Brain microvascular endothelial cell (primary cell): ENCODE measurements at regions not wholly inside any gene's neighbourhood (a gene's known extent, or its start where the extent isn't known, plus 50 kb on each side); places are given as distances from the start of the nearest gene placed in this dataset.

ENCODE experiments used
- DNase-seq: peaks from one replicate; pipeline ENCODE4 v3.0.0-alpha.2; 2020
- H3K27ac ChIP-seq: fragments of 250-450 bp; sonication (Bioruptor Pico); 2 replicates; pipeline ENCODE4 v1.5.1; 2020; ENCODE audit warnings: mild to moderate bottlenecking, moderate library complexity
- H3K27me3 ChIP-seq: fragments of 250-450 bp; sonication (Bioruptor Pico); replicated peaks from 2 replicates; pipeline ENCODE4 v1.5.1; 2020; ENCODE audit warnings: mild to moderate bottlenecking
- H3K36me3 ChIP-seq: fragments of 250-450 bp; sonication (Bioruptor Pico); replicated peaks from 2 replicates; pipeline ENCODE4 v1.5.1; 2020; ENCODE audit warnings: mild to moderate bottlenecking
- H3K4me3 ChIP-seq: 2 replicates; pipeline ENCODE4 v1.5.1; 2011; ENCODE audit warnings: low read depth, mild to moderate bottlenecking, control low read depth, low read length, moderate library complexity
- in situ Hi-C: cut with HindIII; loops from 2 replicates; pipeline ENCODE4 v1.10.0; 2017; ENCODE audit warnings: low sequenced_read_pairs, low pct_ligation_motif_present
- TF ChIP-seq, protein P1 (sequence below): IDR thresholded peaks from 2 replicates; pipeline ENCODE4 v1.5.1; 2011; ENCODE audit warnings: low read depth, mild to moderate bottlenecking, moderate library complexity, low read length, control low read depth, inconsistent platforms; ENCODE audit errors: missing control alignments

GRCh38 chr5:39857041-39857440 lies 432.3 kb upstream of the DAB2 start:
- Histone ChIP-seq H3K27me3 (no peaks in the 10 kb centered on the region), H3K4me3 (no peak overlapping the region), H3K36me3 (no peaks in the 10 kb centered on the region), H3K27ac (no peak overlapping the region)
- in situ Hi-C loops = no loop called here
- TF ChIP-seq, protein P1, sequence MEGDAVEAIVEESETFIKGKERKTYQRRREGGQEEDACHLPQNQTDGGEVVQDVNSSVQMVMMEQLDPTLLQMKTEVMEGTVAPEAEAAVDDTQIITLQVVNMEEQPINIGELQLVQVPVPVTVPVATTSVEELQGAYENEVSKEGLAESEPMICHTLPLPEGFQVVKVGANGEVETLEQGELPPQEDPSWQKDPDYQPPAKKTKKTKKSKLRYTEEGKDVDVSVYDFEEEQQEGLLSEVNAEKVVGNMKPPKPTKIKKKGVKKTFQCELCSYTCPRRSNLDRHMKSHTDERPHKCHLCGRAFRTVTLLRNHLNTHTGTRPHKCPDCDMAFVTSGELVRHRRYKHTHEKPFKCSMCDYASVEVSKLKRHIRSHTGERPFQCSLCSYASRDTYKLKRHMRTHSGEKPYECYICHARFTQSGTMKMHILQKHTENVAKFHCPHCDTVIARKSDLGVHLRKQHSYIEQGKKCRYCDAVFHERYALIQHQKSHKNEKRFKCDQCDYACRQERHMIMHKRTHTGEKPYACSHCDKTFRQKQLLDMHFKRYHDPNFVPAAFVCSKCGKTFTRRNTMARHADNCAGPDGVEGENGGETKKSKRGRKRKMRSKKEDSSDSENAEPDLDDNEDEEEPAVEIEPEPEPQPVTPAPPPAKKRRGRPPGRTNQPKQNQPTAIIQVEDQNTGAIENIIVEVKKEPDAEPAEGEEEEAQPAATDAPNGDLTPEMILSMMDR = no peak
- DNase-seq = no peak

DNA sequence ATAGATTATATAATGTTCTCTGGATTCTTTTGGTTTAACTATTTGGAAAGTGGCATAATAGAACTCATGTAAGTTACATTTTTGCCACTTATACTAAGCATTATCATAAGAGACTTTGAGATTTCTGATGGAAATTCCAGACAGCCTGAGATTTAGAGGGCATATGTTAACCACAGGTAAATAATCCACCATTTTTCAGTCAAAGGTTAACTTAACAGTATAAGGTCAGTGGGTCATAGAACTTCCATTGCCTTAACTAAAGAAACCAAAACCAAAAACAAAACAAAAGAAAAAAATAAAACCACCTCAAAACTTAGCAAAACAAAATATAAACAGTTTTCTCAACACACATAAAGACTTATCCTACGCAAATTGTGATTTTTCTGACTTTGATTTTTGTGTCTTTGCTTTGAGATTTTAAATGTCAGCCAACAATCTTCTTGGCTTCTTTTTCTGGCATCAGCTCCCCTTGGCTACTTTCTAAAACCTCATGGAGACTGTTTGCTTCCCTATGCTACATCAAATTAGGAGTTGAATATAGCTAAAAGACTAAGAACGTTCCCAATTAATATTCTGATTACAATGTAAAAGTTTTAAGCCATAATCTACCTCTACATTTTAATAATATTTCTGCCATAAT lies 430.1 kb upstream of the DAB2 start:
- no peak overlapping the region for H3K4me3 ChIP-seq
- no peak overlapping the region for H3K27ac ChIP-seq
- H3K27me3 ChIP-seq = no peaks in the 10 kb centered on the region
- TF ChIP-seq, protein P1 = no peak
- DNase-seq = no peak
- in situ Hi-C loops = no loop called here
- no peaks in the 10 kb centered on the region for H3K36me3 ChIP-seq

GRCh38 chr5:39850291-39850690 lies 425.5 kb upstream of the DAB2 start:
- no peaks in the 10 kb centered on the region for H3K27me3 ChIP-seq
- in situ Hi-C loops = no loop called here
- DNase-seq = no peak
- TF ChIP-seq, protein P1 = no peak
- H3K27ac ChIP-seq = no peak overlapping the region
- no peak overlapping the region for H3K4me3 ChIP-seq
- H3K36me3 ChIP-seq = no peaks in the 10 kb centered on the region

GRCh38 chr5:39846144-39846543 lies 421.4 kb upstream of the DAB2 start:
- Histone ChIP-seq H3K27me3 (no peaks in the 10 kb centered on the region), H3K4me3 (no peak overlapping the region), H3K36me3 (no peaks in the 10 kb centered on the region), H3K27ac (no peak overlapping the region)
- in situ Hi-C loops = no loop called here
- TF ChIP-seq, protein P1 = no peak
- DNase-seq = no peak

DNA sequence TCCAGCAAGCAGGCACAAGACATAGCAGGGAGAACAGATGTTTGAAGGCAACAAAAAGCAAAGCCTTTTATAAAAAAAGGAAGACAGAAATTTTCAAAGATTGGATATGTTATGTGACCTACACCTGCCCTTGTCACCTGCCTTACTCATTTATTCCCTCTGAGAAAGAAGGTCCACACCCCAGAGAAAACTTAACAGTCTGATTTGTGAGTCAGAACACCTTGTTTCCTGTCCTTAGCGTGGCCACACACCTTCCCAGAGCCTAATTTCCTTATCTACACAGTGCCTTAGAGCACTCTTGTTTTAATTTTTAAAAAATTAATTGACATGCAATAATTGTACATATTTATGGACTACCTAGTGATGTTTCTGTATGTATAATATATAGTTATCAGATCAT lies 419.0 kb upstream of the DAB2 start:
- TF ChIP-seq, protein P1 = no peak
- in situ Hi-C loops = no loop called here
- DNase-seq = no peak
- no peaks in the 10 kb centered on the region for H3K27me3 ChIP-seq
- no peak overlapping the region for H3K4me3 ChIP-seq
- H3K36me3 ChIP-seq = no peaks in the 10 kb centered on the region
- no peak overlapping the region for H3K27ac ChIP-seq

GRCh38 chr5:39835371-39835770 lies 410.6 kb upstream of the DAB2 start:
- in situ Hi-C loops = no loop called here

More at GRCh38 chr5:39835371-39835770, 410.6 kb upstream of the DAB2 start:
- Histone ChIP-seq H3K4me3 (no peak overlapping the region), H3K36me3 (no peaks in the 10 kb centered on the region), H3K27ac (no peak overlapping the region), H3K27me3 (no peaks in the 10 kb centered on the region)
- no peak for DNase-seq
- TF ChIP-seq, protein P1 = no peak
